KMS-11 (cell line): ENCODE measurements at regions not wholly inside any gene's neighbourhood (a gene's known extent, or its start where the extent isn't known, plus 50 kb on each side); places are given as distances from the start of the nearest gene placed in this dataset.

Source experiments
- H2AFZ ChIP-seq: fragments of 200-600 bp; sonication (generic); 2 replicates; pipeline ENCODE4 v1.6.1; 2016; ENCODE audit warnings: antibody characterized with exemption, mixed run types, low read depth
- H3K27ac ChIP-seq: fragments of 200-600 bp; sonication (generic); 2 replicates; pipeline ENCODE4 v1.6.1; 2016; ENCODE audit warnings: mild to moderate bottlenecking, mixed run types
- H3K27me3 ChIP-seq: fragments of 200-600 bp; sonication (generic); 2 replicates; pipeline ENCODE4 v1.6.1; 2017; ENCODE audit warnings: mild to moderate bottlenecking, low read depth, mixed run types, moderate library complexity; ENCODE audit not compliant: insufficient read depth
- H3K36me3 ChIP-seq: fragments of 200-600 bp; sonication (generic); 2 replicates; pipeline ENCODE4 v1.6.1; 2017; ENCODE audit warnings: mild to moderate bottlenecking, mixed run types; ENCODE audit not compliant: insufficient read depth
- H3K4me1 ChIP-seq: fragments of 200-600 bp; sonication (generic); 2 replicates; pipeline ENCODE4 v1.6.1; 2016; ENCODE audit warnings: mild to moderate bottlenecking, low read depth, mixed run types; ENCODE audit not compliant: poor library complexity, severe bottlenecking
- H3K4me2 ChIP-seq: fragments of 200-600 bp; sonication (generic); 2 replicates; pipeline ENCODE4 v1.7.0; 2016; ENCODE audit warnings: mild to moderate bottlenecking, mixed run types
- H3K4me3 ChIP-seq: fragments of 200-600 bp; sonication (generic); IDR thresholded peaks from 2 replicates; pipeline ENCODE4 v1.6.1; 2017; ENCODE audit warnings: low read depth, low read length, mixed read lengths; ENCODE audit not compliant: insufficient read depth
- H3K79me2 ChIP-seq: fragments of 200-600 bp; sonication (generic); 2 replicates; pipeline ENCODE4 v1.6.1; 2016; ENCODE audit warnings: low read depth, mixed run types; ENCODE audit not compliant: insufficient read depth
- H3K9ac ChIP-seq: fragments of 200-600 bp; sonication (generic); 2 replicates; pipeline ENCODE4 v1.6.1; 2016; ENCODE audit warnings: mild to moderate bottlenecking, mixed run types
- H4K20me1 ChIP-seq: fragments of 200-600 bp; sonication (generic); 2 replicates; pipeline ENCODE4 v1.6.1; 2016; ENCODE audit warnings: mild to moderate bottlenecking, mixed run types; ENCODE audit not compliant: insufficient read depth
- CTCF ChIP-seq: fragments of 200-600 bp; sonication (generic); conservative IDR thresholded peaks from 2 replicates; pipeline ENCODE4 v1.6.1; 2017; ENCODE audit warnings: low read depth, mild to moderate bottlenecking, antibody characterized with exemption, low read length, moderate library complexity, mixed read lengths

- no peaks in the 10 kb centered on the region for H3K4me1 ChIP-seq
- no peaks in the 10 kb centered on the region for H3K27me3 ChIP-seq
- no peaks in the 10 kb centered on the region for H4K20me1 ChIP-seq
- no peak for TF ChIP-seq CTCF
- H3K36me3 ChIP-seq, result no peaks in the 10 kb centered on the region
- no peaks in the 10 kb centered on the region for H3K79me2 ChIP-seq
- H3K4me2 ChIP-seq, result no peak overlapping the region
- H3K4me3 ChIP-seq, result no peak overlapping the region
- no peak overlapping the region for H3K27ac ChIP-seq
- no peak overlapping the region for H2AFZ ChIP-seq
- no peak overlapping the region for H3K9ac ChIP-seq
These were observed 442.9 kb downstream of the TLL1 start for GRCh38 chr4:166315721-166316467.

GRCh38 chr4:166318810-166319525 lies 445.9 kb downstream of the TLL1 start:
- Histone ChIP-seq H3K9ac (no peak overlapping the region), H3K27ac (no peak overlapping the region), H3K36me3 (no peaks in the 10 kb centered on the region), H3K4me3 (no peak overlapping the region), H3K79me2 (no peaks in the 10 kb centered on the region), H4K20me1 (no peaks in the 10 kb centered on the region), H2AFZ (no peak overlapping the region), H3K4me2 (no peak overlapping the region), H3K4me1 (no peaks in the 10 kb centered on the region), H3K27me3 (no peaks in the 10 kb centered on the region)
- TF ChIP-seq CTCF, result no peak

- Histone ChIP-seq H3K36me3 (no peaks in the 10 kb centered on the region), H3K4me3 (no peak overlapping the region), H3K4me1 (no peaks in the 10 kb centered on the region), H3K9ac (no peak overlapping the region), H3K4me2 (no peak overlapping the region), H3K79me2 (no peaks in the 10 kb centered on the region), H2AFZ (no peak overlapping the region), H3K27ac (no peak overlapping the region), H3K27me3 (no peaks in the 10 kb centered on the region), H4K20me1 (no peaks in the 10 kb centered on the region)
- no peak for TF ChIP-seq CTCF
These were observed 450.2 kb downstream of the TLL1 start for GRCh38 chr4:166323250-166323649.

- Histone ChIP-seq H3K4me2 (no peak overlapping the region), H3K4me1 (no peaks in the 10 kb centered on the region), H3K27ac (no peak overlapping the region), H3K79me2 (no peaks in the 10 kb centered on the region), H2AFZ (no peak overlapping the region), H3K36me3 (no peaks in the 10 kb centered on the region), H3K27me3 (no peaks in the 10 kb centered on the region), H3K9ac (no peak overlapping the region), H3K4me3 (no peak overlapping the region), H4K20me1 (no peaks in the 10 kb centered on the region)
- TF ChIP-seq CTCF, result peak; percentile 50; the same call in 1 of the 2 replicates
These were observed 451.3 kb downstream of the TLL1 start for GRCh38 chr4:166324321-166324720.
